ENCODE measurements at regions not wholly inside any gene's neighbourhood (a gene's known extent, or its start where the extent isn't known, plus 50 kb on each side); places are given as distances from the start of the nearest gene placed in this dataset.

DNA sequence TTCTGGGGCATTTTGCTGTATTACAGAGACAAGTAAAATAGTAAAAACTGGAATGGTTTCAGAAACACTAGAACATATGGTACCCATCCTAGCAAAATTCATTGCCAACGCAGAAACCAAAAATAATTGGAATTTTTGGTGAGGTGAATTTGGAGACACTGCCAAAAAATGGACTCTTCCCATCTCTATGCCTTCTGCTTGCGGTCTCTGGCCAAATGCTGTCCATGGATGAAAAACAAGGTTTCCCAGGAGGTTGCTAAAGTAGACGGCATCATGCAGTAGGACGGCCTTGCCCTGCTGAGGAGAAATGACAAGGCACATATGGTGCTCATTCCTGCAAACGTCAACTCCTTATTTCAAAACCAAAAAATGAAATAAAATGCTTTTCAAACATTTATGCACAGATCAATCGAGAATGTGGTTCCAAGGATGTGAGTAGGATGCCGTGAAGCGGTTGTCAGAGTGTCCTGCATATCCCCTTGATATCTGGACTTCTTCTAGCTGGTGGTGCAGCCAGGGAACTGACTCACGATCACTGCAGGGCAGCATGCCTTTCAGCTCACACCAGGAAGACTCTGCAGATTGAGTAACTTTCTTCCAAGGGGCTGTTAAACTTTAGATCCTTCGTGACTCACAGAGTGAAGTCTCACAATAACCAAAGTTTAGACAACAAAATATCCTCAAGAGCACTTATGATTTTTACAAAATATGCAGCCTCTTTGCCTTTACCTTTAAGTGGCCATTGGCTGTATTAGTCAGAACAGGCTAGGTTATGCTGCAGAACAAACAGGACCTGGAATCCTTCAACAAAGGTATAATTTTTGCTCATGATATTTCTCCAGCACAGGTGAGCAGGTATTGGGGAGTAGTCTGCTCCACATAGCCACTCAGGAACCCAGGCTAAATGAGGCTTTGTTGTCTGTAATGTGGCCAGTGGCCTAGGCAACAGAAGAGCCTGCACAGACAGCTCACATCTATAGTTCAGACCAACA, 149.4 kb upstream of the NDUFV2 start:
- Histone ChIP-seq H3K4me3 (ENCODE audit: low read depth in 1 of 3, low read length in 3 of 3) (no peak overlapping the region), H3K27ac (ENCODE audit: low read depth in 1 of 3, low read length in 2 of 3) (no peak overlapping the region), H3K36me3 (ENCODE audit: control insufficient read depth in 3 of 3, insufficient read depth in 2 of 3, low read depth in 1 of 3, low read length in 3 of 3) (no peaks in the 10 kb centered on the region), H3K27me3 (ENCODE audit: control insufficient read depth in 3 of 3, insufficient read depth in 3 of 3, low read length in 3 of 3) (peaks cover 0 to 3% (median 0%) of the 10 kb centered on the region in 3 donors), H3K4me1 (ENCODE audit: control insufficient read depth in 3 of 3, insufficient read depth in 2 of 3, low read depth in 1 of 3, low read length in 2 of 3) (no peaks in the 10 kb centered on the region), H3K9me3 (ENCODE audit: control insufficient read depth in 2 of 2, insufficient read depth in 1 of 2, low read depth in 1 of 2, low read length in 1 of 2) (peaks cover 0 to 6% of the 10 kb centered on the region in 2 donors)
- DNase-seq (no peak), FAIRE-seq (no peak)
- 75 to 93% (median 90%) methylated on average over 10 of the region's 10 CpGs for WGBS, 3 donors

DNA sequence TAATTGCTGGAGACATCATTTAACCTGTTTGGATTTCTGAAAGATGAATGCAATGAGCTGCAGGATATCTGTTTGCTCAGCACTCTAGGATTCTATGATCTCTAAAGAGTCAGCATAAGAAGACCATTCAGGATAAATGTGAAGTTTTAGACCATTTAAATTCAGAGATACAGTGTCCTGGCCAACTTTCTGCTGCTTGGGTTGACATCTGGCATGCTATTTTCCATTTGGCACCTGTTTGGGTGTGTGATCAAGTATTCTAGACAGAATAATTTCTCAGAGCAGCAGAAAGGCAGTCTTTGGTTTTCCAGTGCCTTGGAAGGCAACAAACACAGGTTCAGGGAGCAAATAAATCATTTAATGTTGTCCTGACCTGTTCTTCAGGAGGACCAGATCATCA, 144.8 kb upstream of the NDUFV2 start:
- Histone ChIP-seq H3K4me1 (ENCODE audit: control insufficient read depth in 3 of 3, insufficient read depth in 2 of 3, low read depth in 1 of 3, low read length in 2 of 3) (peaks cover 0 to 9% (median 0%) of the 10 kb centered on the region in 3 donors), H3K9me3 (ENCODE audit: control insufficient read depth in 2 of 2, insufficient read depth in 1 of 2, low read depth in 1 of 2, low read length in 1 of 2) (no peaks in the 10 kb centered on the region), H3K27me3 (ENCODE audit: control insufficient read depth in 3 of 3, insufficient read depth in 3 of 3, low read length in 3 of 3) (no peaks in the 10 kb centered on the region), H3K4me3 (ENCODE audit: low read depth in 1 of 3, low read length in 3 of 3) (no peak overlapping the region), H3K36me3 (ENCODE audit: control insufficient read depth in 3 of 3, insufficient read depth in 2 of 3, low read depth in 1 of 3, low read length in 3 of 3) (no peaks in the 10 kb centered on the region), H3K27ac (ENCODE audit: low read depth in 1 of 3, low read length in 2 of 3) (no peak overlapping the region)
- DNase-seq (no peak), FAIRE-seq (no peak)

DNA sequence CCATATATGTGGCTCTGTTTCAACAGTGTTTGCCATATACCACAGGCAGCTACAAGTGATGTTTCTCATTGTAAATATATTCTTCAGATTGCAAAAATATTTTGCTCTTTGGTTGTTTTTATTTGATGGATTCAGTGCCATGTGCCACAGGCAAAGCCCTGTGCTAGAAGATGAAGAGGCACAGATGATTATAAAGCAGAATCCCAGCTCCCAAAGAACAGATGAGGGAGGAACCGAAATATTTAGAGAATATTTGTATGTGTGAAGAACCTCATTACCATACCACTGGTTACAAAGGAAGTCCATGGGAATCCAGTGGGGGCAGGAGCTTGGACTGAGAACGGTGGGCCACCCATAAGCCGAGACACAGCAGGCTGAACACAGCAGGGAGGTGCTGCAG, 143.8 kb upstream of the NDUFV2 start:
- no peak for DNase-seq
- no peak for FAIRE-seq
- H3K9me3 ChIP-seq (ENCODE audit: control insufficient read depth in 2 of 2, insufficient read depth in 1 of 2, low read depth in 1 of 2, low read length in 1 of 2): no peaks in the 10 kb centered on the region
- 76 to 91% (median 87%) methylated on average over 3 of the region's 3 CpGs for WGBS, 3 donors
- H3K36me3 ChIP-seq (ENCODE audit: control insufficient read depth in 3 of 3, insufficient read depth in 2 of 3, low read depth in 1 of 3, low read length in 3 of 3): no peaks in the 10 kb centered on the region
- peaks cover 0 to 9% (median 0%) of the 10 kb centered on the region in 3 donors for H3K4me1 ChIP-seq (ENCODE audit: control insufficient read depth in 3 of 3, insufficient read depth in 2 of 3, low read depth in 1 of 3, low read length in 2 of 3)
- no peaks in the 10 kb centered on the region for H3K27me3 ChIP-seq (ENCODE audit: control insufficient read depth in 3 of 3, insufficient read depth in 3 of 3, low read length in 3 of 3)
- H3K27ac ChIP-seq (ENCODE audit: low read depth in 1 of 3, low read length in 2 of 3): no peak overlapping the region
- H3K4me3 ChIP-seq (ENCODE audit: low read depth in 1 of 3, low read length in 3 of 3): no peak overlapping the region

DNA sequence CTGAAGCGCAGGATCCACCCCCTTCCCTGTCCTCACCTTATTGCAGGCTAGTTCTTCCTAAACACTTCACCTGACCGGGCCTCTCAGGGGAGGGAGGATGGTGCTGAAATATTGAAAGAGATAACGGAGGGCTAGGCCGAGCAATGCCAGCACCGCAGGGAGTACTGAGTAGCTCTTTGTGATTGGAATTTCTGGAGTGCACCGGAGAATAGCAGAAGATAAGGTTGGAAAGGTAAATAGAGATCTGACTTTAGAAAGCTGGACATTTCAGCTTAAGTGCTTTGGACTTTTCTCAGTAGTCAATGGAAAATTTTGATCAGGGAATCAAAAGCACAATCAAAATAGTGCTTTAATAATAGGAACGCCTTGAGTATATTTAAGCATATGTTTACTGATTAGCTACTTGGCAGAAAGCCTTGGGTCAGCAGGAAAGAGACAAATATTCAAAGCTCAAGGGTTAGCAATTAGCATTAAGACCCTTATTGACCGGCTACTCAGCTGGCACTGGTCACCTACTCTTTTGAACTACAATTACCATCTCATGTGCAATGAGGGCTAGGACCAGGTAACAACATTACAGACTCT, 142.9 kb upstream of the NDUFV2 start:
- H3K4me1 ChIP-seq (ENCODE audit: control insufficient read depth in 3 of 3, insufficient read depth in 2 of 3, low read depth in 1 of 3, low read length in 2 of 3): peaks cover 0 to 9% (median 0%) of the 10 kb centered on the region in 3 donors
- DNase-seq (peak in 1 of 2 donors; percentile 18), FAIRE-seq (no peak)
- H3K9me3 ChIP-seq (ENCODE audit: control insufficient read depth in 2 of 2, insufficient read depth in 1 of 2, low read depth in 1 of 2, low read length in 1 of 2): no peaks in the 10 kb centered on the region
- 15 to 56% (median 38%) methylated on average over 8 of the region's 8 CpGs for WGBS, 3 donors
- no peaks in the 10 kb centered on the region for H3K36me3 ChIP-seq (ENCODE audit: control insufficient read depth in 3 of 3, insufficient read depth in 2 of 3, low read depth in 1 of 3, low read length in 3 of 3)
- no peak overlapping the region for H3K4me3 ChIP-seq (ENCODE audit: low read depth in 1 of 3, low read length in 3 of 3)
- H3K27me3 ChIP-seq (ENCODE audit: control insufficient read depth in 3 of 3, insufficient read depth in 3 of 3, low read length in 3 of 3): no peaks in the 10 kb centered on the region
- no peak overlapping the region for H3K27ac ChIP-seq (ENCODE audit: low read depth in 1 of 3, low read length in 2 of 3)

DNA sequence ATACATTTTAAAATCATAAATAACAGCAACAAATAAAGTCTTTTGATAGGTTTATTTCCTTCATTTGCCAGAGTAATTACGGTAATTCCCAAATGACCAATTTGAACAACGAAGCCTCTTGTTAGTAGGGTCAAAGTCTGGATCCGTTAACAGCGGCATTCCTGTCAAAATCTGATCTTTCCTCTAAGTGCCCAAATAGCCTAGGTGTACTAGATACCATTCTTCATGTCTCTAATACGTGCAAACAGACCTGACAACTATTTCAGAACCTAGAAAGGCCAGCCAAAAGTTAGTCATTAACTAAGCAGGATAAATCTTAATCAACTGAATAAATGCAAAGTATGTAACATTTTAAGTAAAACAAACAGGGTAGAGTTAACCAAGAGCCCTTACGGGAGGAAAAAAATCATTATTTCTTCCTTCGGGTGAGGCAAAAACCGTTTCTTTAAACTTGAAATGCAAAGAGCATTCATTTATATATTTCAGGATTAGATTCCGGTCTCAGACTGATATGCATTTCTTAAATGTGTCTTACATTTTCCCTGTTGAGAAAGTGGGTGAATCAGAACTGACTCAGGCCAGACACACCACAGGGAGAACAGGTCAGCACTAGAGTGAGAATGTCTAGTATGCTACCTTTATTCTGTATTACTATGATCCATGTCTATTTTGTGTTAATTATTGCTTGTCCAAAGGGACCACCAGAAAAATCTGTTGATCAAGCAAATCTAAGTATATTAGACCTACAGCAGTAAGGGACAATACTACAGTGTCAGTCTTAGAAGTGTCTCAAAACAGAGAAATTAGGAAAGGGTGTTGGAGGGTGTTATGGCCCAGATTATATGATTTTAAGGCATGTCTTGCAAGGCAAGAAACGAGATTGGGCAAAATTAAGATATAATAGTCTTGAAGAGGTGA, 141.5 kb upstream of the NDUFV2 start:
- DNase-seq (peak; percentile 30 to 43), FAIRE-seq (no peak)
- Histone ChIP-seq H3K36me3 (ENCODE audit: control insufficient read depth in 3 of 3, insufficient read depth in 2 of 3, low read depth in 1 of 3, low read length in 3 of 3) (no peaks in the 10 kb centered on the region), H3K4me3 (ENCODE audit: low read depth in 1 of 3, low read length in 3 of 3) (no peak overlapping the region), H3K4me1 (ENCODE audit: control insufficient read depth in 3 of 3, insufficient read depth in 2 of 3, low read depth in 1 of 3, low read length in 2 of 3) (peaks cover 0 to 9% (median 0%) of the 10 kb centered on the region in 3 donors), H3K9me3 (ENCODE audit: control insufficient read depth in 2 of 2, insufficient read depth in 1 of 2, low read depth in 1 of 2, low read length in 1 of 2) (no peaks in the 10 kb centered on the region), H3K27ac (ENCODE audit: low read depth in 1 of 3, low read length in 2 of 3) (no peak overlapping the region), H3K27me3 (ENCODE audit: control insufficient read depth in 3 of 3, insufficient read depth in 3 of 3, low read length in 3 of 3) (no peaks in the 10 kb centered on the region)
- WGBS, 3 donors: 16 to 65% (median 38%) methylated on average over 10 of the region's 10 CpGs

DNA sequence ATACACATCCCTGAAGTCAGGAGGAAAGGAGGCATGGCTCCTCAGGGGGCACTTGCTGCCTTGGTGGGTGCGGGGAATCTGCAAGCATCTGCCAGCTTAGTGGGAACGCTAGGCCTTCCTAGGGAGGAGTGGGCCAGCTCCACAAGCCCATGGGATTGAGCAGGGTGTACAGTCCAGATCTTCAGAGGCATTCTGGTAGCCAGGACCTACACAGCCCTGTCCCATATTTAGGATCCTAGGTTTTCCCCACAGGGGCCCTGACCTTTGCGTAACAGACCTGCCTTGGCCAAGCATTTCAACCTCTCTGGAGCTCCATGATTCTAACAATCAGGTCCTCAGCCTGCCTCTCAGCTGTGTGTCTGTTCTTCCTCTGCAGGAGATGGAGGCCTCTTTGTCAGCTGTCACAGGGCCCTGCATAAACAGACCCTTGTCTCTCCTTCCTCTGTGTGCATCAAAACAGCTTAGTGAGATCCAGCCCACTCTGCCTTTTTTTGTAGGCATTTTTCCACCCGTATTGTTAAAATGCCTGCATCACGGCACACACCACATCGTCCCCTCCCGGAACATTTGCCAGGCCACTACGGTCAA, 140.2 kb upstream of the NDUFV2 start:
- Histone ChIP-seq H3K27ac (ENCODE audit: low read depth in 1 of 3, low read length in 2 of 3) (no peak overlapping the region), H3K4me3 (ENCODE audit: low read depth in 1 of 3, low read length in 3 of 3) (no peak overlapping the region), H3K9me3 (ENCODE audit: control insufficient read depth in 2 of 2, insufficient read depth in 1 of 2, low read depth in 1 of 2, low read length in 1 of 2) (no peaks in the 10 kb centered on the region), H3K36me3 (ENCODE audit: control insufficient read depth in 3 of 3, insufficient read depth in 2 of 3, low read depth in 1 of 3, low read length in 3 of 3) (no peaks in the 10 kb centered on the region), H3K4me1 (ENCODE audit: control insufficient read depth in 3 of 3, insufficient read depth in 2 of 3, low read depth in 1 of 3, low read length in 2 of 3) (peaks cover 0 to 9% (median 0%) of the 10 kb centered on the region in 3 donors), H3K27me3 (ENCODE audit: control insufficient read depth in 3 of 3, insufficient read depth in 3 of 3, low read length in 3 of 3) (no peaks in the 10 kb centered on the region)
- DNase-seq (no peak), FAIRE-seq (no peak)
- WGBS, 3 donors: 92 to 95% (median 93%) methylated on average over 8 of the region's 8 CpGs

DNA sequence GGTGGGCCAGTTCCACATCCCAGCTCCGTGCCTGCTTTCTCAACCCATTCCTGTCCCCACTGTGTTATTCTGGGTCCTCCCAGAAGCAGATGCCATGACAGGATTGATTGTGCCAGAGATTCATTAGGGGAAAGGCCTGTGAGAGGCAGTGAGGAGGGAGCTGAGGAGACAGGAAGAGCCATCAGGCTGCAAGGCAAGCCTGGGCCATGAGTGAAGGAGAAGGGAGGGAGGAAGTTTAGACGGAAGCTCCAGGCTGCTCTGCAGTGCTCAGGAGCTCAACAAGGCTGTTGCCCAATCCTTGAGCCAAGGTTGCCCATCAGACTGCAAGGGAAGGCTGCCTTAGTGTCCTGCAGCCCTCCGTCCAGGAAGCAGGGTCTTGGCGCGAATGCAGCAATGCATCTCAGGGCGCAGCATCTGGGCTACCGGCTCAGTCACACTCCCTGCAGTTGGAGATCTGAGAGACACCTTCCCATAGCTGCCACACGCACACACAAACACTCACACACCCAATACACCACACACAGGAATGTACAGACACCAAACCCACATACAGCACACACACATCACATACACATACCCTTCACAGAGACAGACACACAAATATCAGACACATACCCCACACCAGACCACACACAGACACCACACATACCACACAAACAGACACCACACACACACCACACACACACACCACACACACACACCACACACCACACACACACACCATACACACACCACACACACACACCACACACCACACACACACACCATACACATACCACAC, 139.5 kb upstream of the NDUFV2 start:
- Histone ChIP-seq H3K4me3 (ENCODE audit: low read depth in 1 of 3, low read length in 3 of 3) (no peak overlapping the region), H3K9me3 (ENCODE audit: control insufficient read depth in 2 of 2, insufficient read depth in 1 of 2, low read depth in 1 of 2, low read length in 1 of 2) (no peaks in the 10 kb centered on the region), H3K27ac (ENCODE audit: low read depth in 1 of 3, low read length in 2 of 3) (no peak overlapping the region), H3K36me3 (ENCODE audit: control insufficient read depth in 3 of 3, insufficient read depth in 2 of 3, low read depth in 1 of 3, low read length in 3 of 3) (no peaks in the 10 kb centered on the region), H3K4me1 (ENCODE audit: control insufficient read depth in 3 of 3, insufficient read depth in 2 of 3, low read depth in 1 of 3, low read length in 2 of 3) (peaks cover 0 to 9% (median 0%) of the 10 kb centered on the region in 3 donors), H3K27me3 (ENCODE audit: control insufficient read depth in 3 of 3, insufficient read depth in 3 of 3, low read length in 3 of 3) (no peaks in the 10 kb centered on the region)
- DNase-seq: no peak
- WGBS, 3 donors: 80 to 87% (median 84%) methylated on average over 8 of the region's 8 CpGs
- no peak for FAIRE-seq
